SK-N-SH (cell line): ENCODE measurements at regions not wholly inside any gene's neighbourhood (a gene's known extent, or its start where the extent isn't known, plus 50 kb on each side); places are given as distances from the start of the nearest gene placed in this dataset.

Experiments used
- EZH2phosphoT487 ChIP-seq: fragments of 200-600 bp; sonication (generic); IDR thresholded peaks from 2 replicates; pipeline ENCODE4 v1.6.1; 2017; ENCODE audit warnings: low read depth, mixed run types, mild to moderate bottlenecking, antibody characterized with exemption, moderate library complexity, borderline replicate concordance
- MEF2A ChIP-seq: IDR thresholded peaks from 2 replicates; pipeline ENCODE4 v1.4.0; 2012; ENCODE audit warnings: low read depth, borderline replicate concordance
- POLR2AphosphoS5 ChIP-seq: IDR thresholded peaks from 2 replicates; pipeline ENCODE4 v1.6.1; 2012; ENCODE audit warnings: low read depth, low read length
- RAD21 ChIP-seq: IDR thresholded peaks from 2 replicates; pipeline ENCODE4 v1.6.1; 2012; ENCODE audit warnings: mild to moderate bottlenecking, low read length
- SIN3A ChIP-seq: IDR thresholded peaks from 2 replicates; pipeline ENCODE4 v1.6.1; 2012; ENCODE audit warnings: low read depth, mild to moderate bottlenecking, low read length, moderate library complexity, borderline replicate concordance
- TAF1 ChIP-seq: IDR thresholded peaks from 2 replicates; pipeline ENCODE4 v1.6.1; 2012; ENCODE audit warnings: low read depth, mild to moderate bottlenecking, low read length, moderate library complexity, borderline replicate concordance
- YY1 ChIP-seq: IDR thresholded peaks from 2 replicates; pipeline ENCODE4 v1.4.0; 2012; ENCODE audit warnings: low read depth, mild to moderate bottlenecking
- TF ChIP-seq, protein P1 (sequence below): fragments of 200-600 bp; sonication (generic); IDR thresholded peaks from 2 replicates; pipeline ENCODE4 v1.6.1; 2017; ENCODE audit warnings: antibody characterized with exemption, mild to moderate bottlenecking, moderate library complexity
- TF ChIP-seq, protein P2 (sequence below): fragments of 150-350 bp; IDR thresholded peaks from 2 replicates; pipeline ENCODE4 v1.6.1; 2017; ENCODE audit warnings: antibody characterized with exemption, low read length, low read depth, borderline replicate concordance
- TF ChIP-seq, protein P3 (sequence below): IDR thresholded peaks from 2 replicates; pipeline ENCODE4 v1.4.0; 2012; ENCODE audit warnings: low read depth

DNA sequence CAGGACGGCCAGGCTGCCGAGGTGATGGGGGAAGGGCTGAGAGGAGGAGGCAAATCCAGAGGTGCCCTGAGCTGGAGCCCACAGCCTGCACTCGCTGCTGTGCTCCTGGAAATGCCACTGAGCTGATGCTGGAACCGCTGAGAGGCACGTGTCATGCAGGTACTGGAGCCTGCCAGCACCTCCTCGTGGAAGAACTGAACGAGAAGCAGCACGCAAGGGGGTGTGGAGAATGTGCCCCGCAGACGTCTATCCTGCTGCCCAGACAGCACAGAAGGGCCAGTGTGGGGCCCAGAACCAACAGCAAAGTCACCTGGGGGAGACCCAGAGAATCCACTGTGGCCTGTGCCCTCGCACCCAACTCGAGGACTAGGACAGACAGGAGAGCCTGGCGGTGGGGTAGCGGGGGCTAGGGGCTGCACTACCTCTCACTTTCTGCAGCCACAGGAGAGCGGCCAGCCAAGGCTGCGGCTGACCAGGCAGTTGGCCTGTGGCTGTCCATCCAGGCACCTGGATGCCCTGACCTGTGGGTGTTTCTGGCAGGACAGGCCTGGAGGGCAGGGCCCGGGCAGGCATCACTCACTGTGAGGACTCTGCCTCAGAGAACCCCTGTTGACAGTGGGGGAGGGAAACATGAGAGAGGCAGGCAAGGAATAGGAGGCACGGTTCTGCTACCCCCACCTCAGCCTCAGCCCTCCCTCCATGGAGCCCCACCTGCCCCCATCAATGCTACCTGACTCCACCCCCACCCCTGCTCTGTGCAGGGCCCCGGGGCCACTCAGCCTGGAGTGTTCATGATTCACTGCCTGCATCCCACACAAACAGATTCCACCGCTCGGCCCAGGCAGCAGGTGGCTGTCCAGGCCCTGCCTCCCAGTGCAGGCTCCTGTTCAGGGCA, 213.1 kb downstream of the TBC1D2B start:
- TF ChIP-seq EZH2phosphoT487 (no peak), TAF1 (no peak), POLR2AphosphoS5 (no peak), RAD21 (no peak), SIN3A (no peak), YY1 (no peak), MEF2A (no peak)
- TF ChIP-seq, protein P1, sequence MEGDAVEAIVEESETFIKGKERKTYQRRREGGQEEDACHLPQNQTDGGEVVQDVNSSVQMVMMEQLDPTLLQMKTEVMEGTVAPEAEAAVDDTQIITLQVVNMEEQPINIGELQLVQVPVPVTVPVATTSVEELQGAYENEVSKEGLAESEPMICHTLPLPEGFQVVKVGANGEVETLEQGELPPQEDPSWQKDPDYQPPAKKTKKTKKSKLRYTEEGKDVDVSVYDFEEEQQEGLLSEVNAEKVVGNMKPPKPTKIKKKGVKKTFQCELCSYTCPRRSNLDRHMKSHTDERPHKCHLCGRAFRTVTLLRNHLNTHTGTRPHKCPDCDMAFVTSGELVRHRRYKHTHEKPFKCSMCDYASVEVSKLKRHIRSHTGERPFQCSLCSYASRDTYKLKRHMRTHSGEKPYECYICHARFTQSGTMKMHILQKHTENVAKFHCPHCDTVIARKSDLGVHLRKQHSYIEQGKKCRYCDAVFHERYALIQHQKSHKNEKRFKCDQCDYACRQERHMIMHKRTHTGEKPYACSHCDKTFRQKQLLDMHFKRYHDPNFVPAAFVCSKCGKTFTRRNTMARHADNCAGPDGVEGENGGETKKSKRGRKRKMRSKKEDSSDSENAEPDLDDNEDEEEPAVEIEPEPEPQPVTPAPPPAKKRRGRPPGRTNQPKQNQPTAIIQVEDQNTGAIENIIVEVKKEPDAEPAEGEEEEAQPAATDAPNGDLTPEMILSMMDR, result no peak
- TF ChIP-seq, protein P2, sequence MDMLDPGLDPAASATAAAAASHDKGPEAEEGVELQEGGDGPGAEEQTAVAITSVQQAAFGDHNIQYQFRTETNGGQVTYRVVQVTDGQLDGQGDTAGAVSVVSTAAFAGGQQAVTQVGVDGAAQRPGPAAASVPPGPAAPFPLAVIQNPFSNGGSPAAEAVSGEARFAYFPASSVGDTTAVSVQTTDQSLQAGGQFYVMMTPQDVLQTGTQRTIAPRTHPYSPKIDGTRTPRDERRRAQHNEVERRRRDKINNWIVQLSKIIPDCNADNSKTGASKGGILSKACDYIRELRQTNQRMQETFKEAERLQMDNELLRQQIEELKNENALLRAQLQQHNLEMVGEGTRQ, result no peak
- TF ChIP-seq, protein P3, sequence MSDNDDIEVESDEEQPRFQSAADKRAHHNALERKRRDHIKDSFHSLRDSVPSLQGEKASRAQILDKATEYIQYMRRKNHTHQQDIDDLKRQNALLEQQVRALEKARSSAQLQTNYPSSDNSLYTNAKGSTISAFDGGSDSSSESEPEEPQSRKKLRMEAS, result no peak
